Limb (tissue), 2 donors: ENCODE measurements at regions not wholly inside any gene's neighbourhood (a gene's known extent, or its start where the extent isn't known, plus 50 kb on each side); places are given as distances from the start of the nearest gene placed in this dataset.

Source experiments
- DNase-seq, 2 donors: peaks; one replicate each; pipeline ENCODE4 v3.0.0-alpha.2; 2016; ENCODE audit errors: extremely low spot score in 2 of 2

DNA sequence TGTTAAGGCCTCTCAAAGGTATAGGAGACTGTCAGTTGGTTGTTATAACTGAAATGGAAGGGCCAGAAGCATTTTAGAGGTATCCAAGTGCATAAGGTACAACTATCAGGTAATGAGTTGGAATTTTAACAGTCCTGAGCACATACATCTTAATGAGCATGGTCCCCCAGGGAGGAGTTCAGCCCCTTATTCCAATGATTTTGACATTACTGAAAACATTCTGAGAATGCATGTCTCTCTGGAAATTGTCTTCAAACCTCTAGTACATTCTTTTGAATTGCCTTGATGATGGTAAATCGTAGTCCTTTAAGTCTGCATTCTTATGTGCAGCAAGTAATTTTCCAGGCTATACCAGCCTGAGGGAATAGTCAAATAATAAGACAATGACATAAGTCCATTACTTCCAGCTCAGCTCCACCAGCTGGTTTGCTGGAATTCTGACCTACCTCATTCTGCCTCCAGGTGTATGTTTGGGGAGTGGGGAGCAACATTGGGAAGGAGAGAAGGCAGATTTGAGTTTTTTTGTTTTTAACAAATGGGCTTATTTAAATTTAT is 239.2 kb downstream of the MSRB3 start:
- DNase-seq: no peak

- DNase-seq: no peak
Measured at GRCh38 chr12:65518771-65519170, 240.3 kb downstream of the MSRB3 start.

DNA sequence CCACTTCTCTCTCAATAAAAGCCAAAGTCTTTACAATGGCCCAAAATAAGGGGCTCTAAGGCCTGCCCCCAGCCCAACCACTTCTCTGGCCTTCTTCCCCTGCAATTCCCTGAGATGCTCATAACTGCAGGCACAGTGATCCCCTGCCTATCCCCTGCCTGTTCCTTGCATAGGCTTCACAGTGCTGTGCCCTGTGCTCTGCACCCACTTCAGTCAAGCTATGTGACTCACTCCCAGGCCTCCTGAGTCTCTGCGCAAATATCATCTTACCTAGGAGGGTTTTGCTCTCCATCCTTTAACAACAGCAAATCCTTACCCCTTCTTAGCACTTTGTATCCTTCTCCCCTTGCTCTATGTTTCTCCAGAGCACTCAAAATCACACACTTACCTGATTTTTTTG is 242.2 kb downstream of the MSRB3 start:
- DNase-seq: no peak

- no peak for DNase-seq
Measured at GRCh38 chr12:65522956-65523860, 244.7 kb downstream of the MSRB3 start.

- no peak for DNase-seq
Measured at GRCh38 chr12:65524666-65525065, 246.2 kb downstream of the MSRB3 start.

GRCh38 chr12:65525491-65526141 is 247.1 kb downstream of the MSRB3 start:
- no peak for DNase-seq

GRCh38 chr12:65526311-65526710 is 247.8 kb downstream of the MSRB3 start:
- DNase-seq: no peak

DNA sequence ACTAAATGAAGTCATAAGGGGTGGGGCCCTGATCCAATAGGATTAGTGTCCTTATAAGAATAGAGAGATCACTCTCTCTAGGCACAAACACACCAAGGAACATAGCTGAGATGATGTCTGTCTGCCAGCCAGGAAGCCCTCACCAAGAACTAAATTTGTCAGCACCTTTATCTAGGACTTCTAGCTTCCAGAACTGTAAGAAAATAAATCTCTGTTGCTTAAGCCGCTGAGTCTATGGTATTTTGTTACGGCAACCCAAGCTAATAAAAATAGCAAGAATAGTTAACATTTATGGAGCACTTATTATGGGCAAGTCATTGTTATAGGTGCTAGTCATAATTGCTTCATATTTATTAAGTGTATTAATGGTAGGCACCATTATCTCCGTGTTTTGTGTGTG is 249.6 kb downstream of the MSRB3 start:
- DNase-seq: no peak

DNA sequence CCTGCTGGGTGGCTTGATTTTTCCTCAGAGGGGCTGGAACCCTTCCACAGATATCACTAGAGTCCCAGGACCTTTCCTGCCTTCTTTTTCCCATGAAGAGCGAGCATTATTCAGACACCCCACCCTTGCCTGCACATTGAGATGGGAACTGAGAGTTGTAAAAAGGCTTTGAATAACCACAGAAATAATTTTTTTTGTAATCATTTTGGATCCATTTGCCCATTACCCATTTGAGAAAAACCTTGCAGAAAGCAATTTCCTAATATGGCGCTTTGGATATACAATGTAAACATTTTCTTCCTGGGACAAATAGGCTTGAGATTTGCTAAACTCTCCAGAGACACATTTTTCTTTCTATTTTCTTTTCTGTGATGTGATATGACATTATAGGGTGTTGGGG is 250.6 kb downstream of the MSRB3 start:
- no peak for DNase-seq

DNA sequence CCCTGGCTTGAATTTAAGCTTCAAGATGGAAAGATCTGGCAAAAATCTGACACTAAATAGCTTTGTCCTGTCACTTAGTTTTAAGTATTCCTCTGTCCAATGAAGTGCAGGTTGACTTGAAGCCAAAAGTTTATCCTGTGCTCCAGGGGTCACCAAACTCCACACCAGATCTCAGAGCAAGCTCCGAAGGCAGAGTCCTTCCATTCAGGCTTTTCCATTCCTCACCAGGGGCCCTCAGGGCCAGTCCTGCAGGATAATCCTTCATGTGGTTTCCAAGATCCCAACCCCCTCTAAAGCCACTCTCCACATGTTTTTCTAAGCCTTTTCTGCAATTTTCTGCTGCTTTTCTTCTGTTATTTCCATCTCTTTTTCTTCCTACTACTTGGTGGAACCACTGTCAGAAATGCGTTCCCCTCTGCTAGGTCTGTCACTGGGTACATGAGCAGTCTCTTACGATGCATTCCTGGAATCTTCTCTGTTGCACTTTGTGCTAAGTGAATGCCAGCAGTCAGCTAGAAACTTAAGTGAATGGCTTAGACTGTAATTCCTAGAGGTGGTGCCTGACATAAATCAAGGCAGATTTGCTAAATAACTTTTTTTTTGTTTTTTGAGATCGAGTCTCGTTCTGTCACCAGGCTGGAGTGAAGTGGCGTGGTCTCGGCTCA is 251.4 kb downstream of the MSRB3 start:
- no peak for DNase-seq

DNA sequence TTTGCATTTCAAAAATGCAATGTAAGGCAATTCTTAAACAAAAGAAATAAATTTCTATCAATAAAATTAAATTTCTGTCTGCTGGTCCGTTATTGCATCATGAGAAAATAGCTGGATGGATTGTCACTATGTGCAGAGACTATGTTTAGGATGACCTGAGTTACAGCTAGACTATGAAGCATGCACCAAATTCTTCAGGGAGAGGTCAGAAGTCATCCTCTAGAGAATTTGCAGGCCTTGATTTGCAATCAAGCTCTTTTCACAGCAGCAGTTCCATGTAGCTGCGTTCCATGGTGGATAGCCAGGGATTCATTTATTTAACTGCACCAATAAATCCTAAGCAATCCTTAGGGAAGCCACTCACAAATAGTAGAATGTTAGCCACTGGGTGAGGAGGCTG is 253.7 kb downstream of the MSRB3 start:
- no peak for DNase-seq

DNA sequence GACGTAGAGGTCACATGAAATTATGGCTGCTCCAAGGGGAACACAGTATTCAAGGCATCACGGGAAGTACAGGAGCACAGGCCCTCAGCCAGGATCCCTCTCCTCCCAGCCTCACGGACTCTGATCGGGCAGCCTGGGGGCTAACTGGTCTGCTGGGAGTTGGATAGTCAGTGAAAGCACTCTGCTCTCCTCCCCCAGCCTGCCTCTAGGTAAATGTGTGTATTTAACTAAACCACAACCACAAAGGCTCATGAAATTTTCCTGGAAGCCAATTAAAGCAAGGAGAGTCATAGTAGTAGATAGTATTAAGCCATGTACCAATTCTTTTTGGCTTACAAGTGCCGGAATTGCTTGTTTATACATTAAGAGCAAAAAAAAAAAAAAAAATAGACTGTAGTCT is 254.3 kb downstream of the MSRB3 start:
- peak in 1 of 2 donors; percentile 53 for DNase-seq

GRCh38 chr12:65533177-65533883 is 254.8 kb downstream of the MSRB3 start:
- DNase-seq: no peak

DNA sequence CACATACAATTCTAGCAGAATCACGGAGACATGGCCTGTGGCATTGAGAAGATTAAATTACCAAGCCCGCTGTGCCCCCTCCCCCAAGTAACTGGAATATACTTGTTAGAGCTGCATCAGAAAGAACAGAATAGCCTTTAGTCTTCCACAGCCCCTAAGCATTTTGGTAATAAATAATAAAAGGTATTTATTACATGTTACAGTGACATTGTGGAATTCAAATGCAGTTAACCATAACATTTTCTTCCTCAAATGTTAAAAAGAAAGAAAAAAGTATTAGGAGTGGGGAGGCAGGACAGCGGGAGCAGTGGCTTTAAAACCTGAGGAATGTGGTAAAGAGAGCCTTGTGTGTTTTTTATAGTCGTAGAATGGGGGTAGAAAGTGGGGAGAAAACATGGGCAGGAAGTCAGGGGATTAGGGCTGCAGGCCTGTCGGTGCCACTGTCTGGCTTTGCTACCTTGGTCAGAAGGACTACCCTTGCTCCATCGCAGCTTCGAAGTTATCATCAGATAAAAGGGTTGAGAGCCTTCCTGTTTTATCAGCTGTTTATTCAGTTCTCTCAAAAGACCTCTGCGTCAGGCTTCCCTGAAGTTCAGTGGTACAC is 255.9 kb downstream of the MSRB3 start:
- DNase-seq: no peak

- no peak for DNase-seq
Measured at GRCh38 chr12:65535946-65536345, 257.5 kb downstream of the MSRB3 start.

DNA sequence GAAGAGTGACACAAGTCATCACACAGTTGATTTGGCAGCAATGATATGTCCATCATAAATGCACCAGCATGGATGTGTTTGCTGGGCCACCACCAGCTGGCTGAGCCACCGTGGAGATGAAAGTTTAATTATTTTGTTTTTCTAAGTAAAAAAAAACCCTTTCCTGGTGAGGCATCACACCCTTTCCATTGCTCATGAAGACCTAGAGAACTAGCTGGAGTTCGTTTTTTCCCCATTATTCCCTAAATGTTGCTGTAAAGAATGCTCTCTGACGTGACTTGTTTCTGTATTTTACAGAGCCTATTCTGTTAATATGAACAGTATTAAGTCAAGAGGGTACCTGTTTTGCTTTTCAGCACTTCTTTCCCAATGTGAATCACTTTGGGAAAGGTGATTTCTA is 257.9 kb downstream of the MSRB3 start:
- DNase-seq: no peak

DNA sequence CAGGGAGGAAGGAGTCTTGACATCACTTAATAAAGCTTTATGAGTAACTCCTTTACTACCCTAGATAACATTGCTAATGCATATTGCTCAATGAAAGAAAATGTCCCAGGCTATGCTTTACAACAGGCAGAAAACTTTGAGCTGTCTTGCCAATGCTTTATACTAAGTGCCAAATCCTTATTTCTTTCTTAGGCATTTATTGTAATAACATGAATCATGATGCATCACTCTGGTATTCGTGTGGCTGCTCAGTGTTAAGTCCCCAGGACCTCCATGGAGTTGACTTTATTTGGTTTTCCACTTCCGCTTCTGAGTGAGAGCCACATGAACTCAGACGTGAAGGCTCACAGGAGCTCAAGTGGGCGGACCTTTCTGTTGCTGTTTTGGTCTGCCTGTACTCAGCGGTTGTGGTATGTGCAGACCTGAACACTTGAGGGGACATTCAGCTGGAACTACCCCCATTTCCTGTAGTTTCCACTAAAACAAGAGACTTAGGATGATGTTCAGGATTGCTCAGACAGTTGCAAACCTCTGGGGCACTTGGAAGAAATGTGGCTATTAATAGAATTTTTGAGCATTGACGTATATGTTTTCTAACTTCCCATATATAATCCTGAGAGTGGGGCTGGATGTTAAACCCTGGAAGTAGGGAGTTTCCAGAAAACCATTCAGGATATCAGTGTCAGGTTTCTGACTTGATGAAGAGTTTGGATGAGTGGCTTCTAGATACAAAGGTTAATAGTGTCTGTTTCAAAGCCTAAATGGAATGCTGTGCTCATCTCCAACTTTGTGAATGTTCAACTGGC is 258.6 kb downstream of the MSRB3 start:
- DNase-seq: peak; percentile 57 to 67

GRCh38 chr12:65537978-65538377 is 259.5 kb downstream of the MSRB3 start:
- DNase-seq: no peak

- no peak for DNase-seq
Measured at GRCh38 chr12:65539023-65539422, 260.5 kb downstream of the MSRB3 start.

- DNase-seq: no peak
Measured at GRCh38 chr12:65540140-65540539, 261.7 kb downstream of the MSRB3 start.
